ENCODE measurements at regions not wholly inside any gene's neighbourhood (a gene's known extent, or its start where the extent isn't known, plus 50 kb on each side); places are given as distances from the start of the nearest gene placed in this dataset.

GRCh38 chr12:38053113-38053512 is 263.5 kb upstream of the ALG10B start:
- TF ChIP-seq CTCF (IDR thresholded peaks at IDR 0.05) (no peak), ZFX (IDR thresholded peaks at IDR 0.05; ENCODE audit: borderline replicate concordance) (no peak)

Measured in 22Rv1 (cell line).